ENCODE measurements at regions not wholly inside any gene's neighbourhood (a gene's known extent, or its start where the extent isn't known, plus 50 kb on each side); places are given as distances from the start of the nearest gene placed in this dataset.

GRCh38 chr20:18989736-18990474 is 176.3 kb downstream of the SCP2D1 start:
- H3K27ac Mint-ChIP-seq, result no peak overlapping the region
- CTCF ChIA-PET, result no interaction called here
- no peaks in the 10 kb centered on the region for H3K36me3 Mint-ChIP-seq (ENCODE audit: low read depth)
- no peak overlapping the region for H3K4me3 Mint-ChIP-seq
- no peaks in the 10 kb centered on the region for H3K4me1 Mint-ChIP-seq
- H3K9me3 Mint-ChIP-seq, result no peaks in the 10 kb centered on the region
- DNase-seq, result no peak
- POLR2A ChIA-PET, result no interaction called here
- no peaks in the 10 kb centered on the region for H3K27me3 Mint-ChIP-seq

- no peak overlapping the region for H3K4me3 Mint-ChIP-seq
- no peaks in the 10 kb centered on the region for H3K36me3 Mint-ChIP-seq (ENCODE audit: low read depth)
- H3K4me1 Mint-ChIP-seq, result no peaks in the 10 kb centered on the region
- ChIA-PET CTCF (no interaction called here), POLR2A (no interaction called here)
- H3K27ac Mint-ChIP-seq, result no peak overlapping the region
- no peak for DNase-seq
- no peaks in the 10 kb centered on the region for H3K9me3 Mint-ChIP-seq
- H3K27me3 Mint-ChIP-seq, result no peaks in the 10 kb centered on the region
Measured at GRCh38 chr20:18991012-18991411, 177.4 kb downstream of the SCP2D1 start.

GRCh38 chr20:18992418-18992817 is 178.8 kb downstream of the SCP2D1 start:
- no peak overlapping the region for H3K4me3 Mint-ChIP-seq
- POLR2A ChIA-PET, result no interaction called here
- no peaks in the 10 kb centered on the region for H3K27me3 Mint-ChIP-seq
- H3K36me3 Mint-ChIP-seq (ENCODE audit: low read depth), result no peaks in the 10 kb centered on the region
- CTCF ChIA-PET, result no interaction called here
- DNase-seq, result no peak
- no peaks in the 10 kb centered on the region for H3K4me1 Mint-ChIP-seq
- no peak overlapping the region for H3K27ac Mint-ChIP-seq
- no peaks in the 10 kb centered on the region for H3K9me3 Mint-ChIP-seq

GRCh38 chr20:18995455-18995854 is 181.9 kb downstream of the SCP2D1 start:
- H3K9me3 Mint-ChIP-seq, result no peaks in the 10 kb centered on the region
- ChIA-PET POLR2A (no interaction called here), CTCF (no interaction called here)
- DNase-seq, result no peak
- H3K27me3 Mint-ChIP-seq, result no peaks in the 10 kb centered on the region
- no peaks in the 10 kb centered on the region for H3K4me1 Mint-ChIP-seq
- H3K27ac Mint-ChIP-seq, result no peak overlapping the region
- H3K36me3 Mint-ChIP-seq (ENCODE audit: low read depth), result no peaks in the 10 kb centered on the region
- no peak overlapping the region for H3K4me3 Mint-ChIP-seq

GRCh38 chr20:18999086-18999485 is 185.5 kb downstream of the SCP2D1 start:
- no peaks in the 10 kb centered on the region for H3K4me1 Mint-ChIP-seq
- ChIA-PET CTCF (no interaction called here), POLR2A (no interaction called here)
- H3K9me3 Mint-ChIP-seq, result no peaks in the 10 kb centered on the region
- no peaks in the 10 kb centered on the region for H3K36me3 Mint-ChIP-seq (ENCODE audit: low read depth)
- no peak overlapping the region for H3K4me3 Mint-ChIP-seq
- no peak for DNase-seq
- H3K27me3 Mint-ChIP-seq, result no peaks in the 10 kb centered on the region
- H3K27ac Mint-ChIP-seq, result no peak overlapping the region

- no peaks in the 10 kb centered on the region for H3K4me1 Mint-ChIP-seq
- no peaks in the 10 kb centered on the region for H3K27me3 Mint-ChIP-seq
- ChIA-PET POLR2A (no interaction called here), CTCF (no interaction called here)
- no peaks in the 10 kb centered on the region for H3K9me3 Mint-ChIP-seq
- no peak for DNase-seq
- H3K4me3 Mint-ChIP-seq, result no peak overlapping the region
- no peaks in the 10 kb centered on the region for H3K36me3 Mint-ChIP-seq (ENCODE audit: low read depth)
- no peak overlapping the region for H3K27ac Mint-ChIP-seq
Measured at GRCh38 chr20:19000078-19000477, 186.5 kb downstream of the SCP2D1 start.

- ChIA-PET POLR2A (no interaction called here), CTCF (no interaction called here)
- Mint-ChIP-seq H3K9me3 (no peaks in the 10 kb centered on the region), H3K4me3 (no peak overlapping the region), H3K27ac (no peak overlapping the region), H3K36me3 (ENCODE audit: low read depth) (no peaks in the 10 kb centered on the region), H3K27me3 (no peaks in the 10 kb centered on the region), H3K4me1 (no peaks in the 10 kb centered on the region)
- DNase-seq, result no peak
Measured at GRCh38 chr20:19001177-19001576, 187.6 kb downstream of the SCP2D1 start.

GRCh38 chr20:19003366-19004336 is 190.1 kb downstream of the SCP2D1 start:
- Mint-ChIP-seq H3K27ac (no peak overlapping the region), H3K4me1 (no peaks in the 10 kb centered on the region), H3K27me3 (no peaks in the 10 kb centered on the region), H3K9me3 (no peaks in the 10 kb centered on the region), H3K4me3 (no peak overlapping the region), H3K36me3 (ENCODE audit: low read depth) (no peaks in the 10 kb centered on the region)
- POLR2A ChIA-PET, result no interaction called here
- CTCF ChIA-PET, result no interaction called here
- no peak for DNase-seq

- H3K27ac Mint-ChIP-seq, result no peak overlapping the region
- no peak overlapping the region for H3K4me3 Mint-ChIP-seq
- POLR2A ChIA-PET, result no interaction called here
- no peaks in the 10 kb centered on the region for H3K9me3 Mint-ChIP-seq
- CTCF ChIA-PET, result no interaction called here
- H3K4me1 Mint-ChIP-seq, result no peaks in the 10 kb centered on the region
- H3K27me3 Mint-ChIP-seq, result no peaks in the 10 kb centered on the region
- DNase-seq, result no peak
- no peaks in the 10 kb centered on the region for H3K36me3 Mint-ChIP-seq (ENCODE audit: low read depth)
Measured at GRCh38 chr20:19004975-19005374, 191.4 kb downstream of the SCP2D1 start.

- no peak for DNase-seq
- ChIA-PET CTCF (no interaction called here), POLR2A (no interaction called here)
- Mint-ChIP-seq H3K4me3 (no peak overlapping the region), H3K4me1 (no peaks in the 10 kb centered on the region), H3K27me3 (no peaks in the 10 kb centered on the region), H3K27ac (no peak overlapping the region), H3K36me3 (ENCODE audit: low read depth) (no peaks in the 10 kb centered on the region), H3K9me3 (no peaks in the 10 kb centered on the region)
Measured at GRCh38 chr20:19008497-19008896, 194.9 kb downstream of the SCP2D1 start.

GRCh38 chr20:19009081-19009688 is 195.6 kb downstream of the SCP2D1 start:
- Mint-ChIP-seq H3K36me3 (ENCODE audit: low read depth) (no peaks in the 10 kb centered on the region), H3K27ac (no peak overlapping the region), H3K9me3 (no peaks in the 10 kb centered on the region), H3K4me3 (no peak overlapping the region), H3K27me3 (no peaks in the 10 kb centered on the region), H3K4me1 (no peaks in the 10 kb centered on the region)
- DNase-seq, result no peak
- POLR2A ChIA-PET, result interaction anchor here (0.6 kb wide), 1 partner anchor 718 kb away, joined by 5 read pairs; no protein-coding TSS in a partner anchor
- CTCF ChIA-PET, result interaction anchor here (1.4 kb wide), 1 partner anchor 52 kb away, joined by 3 read pairs; no protein-coding TSS in a partner anchor

GRCh38 chr20:19012676-19013075 is 199.1 kb downstream of the SCP2D1 start:
- ChIA-PET POLR2A (no interaction called here), CTCF (interaction anchor here (0.7 kb wide), 1 partner anchor 753 kb away, joined by 3 read pairs; no protein-coding TSS in a partner anchor)
- Mint-ChIP-seq H3K27ac (no peak overlapping the region), H3K4me3 (no peak overlapping the region), H3K9me3 (no peaks in the 10 kb centered on the region), H3K4me1 (no peaks in the 10 kb centered on the region), H3K27me3 (no peaks in the 10 kb centered on the region), H3K36me3 (ENCODE audit: low read depth) (no peaks in the 10 kb centered on the region)
- DNase-seq, result no peak

GRCh38 chr20:19013907-19014306 is 198.5 kb upstream of the SLC24A3 start:
- Mint-ChIP-seq H3K4me1 (no peaks in the 10 kb centered on the region), H3K9me3 (no peaks in the 10 kb centered on the region), H3K4me3 (no peak overlapping the region), H3K36me3 (ENCODE audit: low read depth) (no peaks in the 10 kb centered on the region), H3K27ac (no peak overlapping the region), H3K27me3 (no peaks in the 10 kb centered on the region)
- CTCF ChIA-PET, result no interaction called here
- POLR2A ChIA-PET, result no interaction called here
- no peak for DNase-seq

Data from activated CD4-positive, alpha-beta T cell treated with anti-CD3 and anti-CD28 coated beads, Interleukin-2, amount 10 ng/mL, durations not matched to agents 7 days and 5 days (primary cell).